ENCODE measurements at regions not wholly inside any gene's neighbourhood (a gene's known extent, or its start where the extent isn't known, plus 50 kb on each side); places are given as distances from the start of the nearest gene placed in this dataset.
A peak's percentile ranks its signal among the peaks of the same experiment; 100 is the strongest.

GRCh38 chr9:96061293-96061987, 185.9 kb downstream of the ERCC6L2 start (continued):
- peak; percentile 33; the same call in 2 of the 3 replicates for TF ChIP-seq CTCF (IDR thresholded peaks at IDR 0.05)
- TF ChIP-seq ZNF302 (CRISPR knock-in tag; IDR thresholded peaks at IDR 0.05): no peak
- no peak for TF ChIP-seq EHF (CRISPR knock-in tag; IDR thresholded peaks at IDR 0.05)
- TF ChIP-seq FOSL2 (IDR thresholded peaks at IDR 0.05): no peak
- TF ChIP-seq FOSL2 (CRISPR knock-in tag; IDR thresholded peaks at IDR 0.05): peak; percentile 71; the same call in 1 of the 2 replicates
- no peak for TF ChIP-seq FOXS1 (CRISPR knock-in tag; IDR thresholded peaks at IDR 0.05)
- no peak for TF ChIP-seq CHD4 (IDR thresholded peaks at IDR 0.05; ENCODE audit: borderline replicate concordance)
- TF ChIP-seq NR3C1 (IDR thresholded peaks at IDR 0.05): no peak
- no peak for TF ChIP-seq MAFK (IDR thresholded peaks at IDR 0.05; ENCODE audit: partially characterized antibody)
- TF ChIP-seq RAD21 (conservative IDR thresholded peaks at IDR 0.05 in 1 of 2, IDR thresholded peaks at IDR 0.05 in 1 of 2): peak; percentile 47 to 54; a peak in 3 of 5 replicates
- TF ChIP-seq MAX (IDR thresholded peaks at IDR 0.05): no peak

- TF ChIP-seq BCL3 (IDR thresholded peaks at IDR 0.05) (no peak), HDAC2 (IDR thresholded peaks at IDR 0.05) (no peak), EHF (CRISPR knock-in tag; IDR thresholded peaks at IDR 0.05) (no peak), CEBPB (IDR thresholded peaks at IDR 0.05) (no peak), ZNF302 (CRISPR knock-in tag; IDR thresholded peaks at IDR 0.05) (no peak), REST (IDR thresholded peaks at IDR 0.05) (no peak), ZC3H11A (IDR thresholded peaks at IDR 0.05) (no peak), ATOH8 (CRISPR knock-in tag; IDR thresholded peaks at IDR 0.05; ENCODE audit: low read depth) (no peak), CBX8 (IDR thresholded peaks at IDR 0.05) (no peak), ZFP36 (IDR thresholded peaks at IDR 0.05; ENCODE audit: borderline replicate concordance, partially characterized antibody) (no peak), MAFK (IDR thresholded peaks at IDR 0.05; ENCODE audit: partially characterized antibody) (no peak), CTCF (IDR thresholded peaks at IDR 0.05) (no peak), NR3C1 (IDR thresholded peaks at IDR 0.05) (no peak), SMC3 (IDR thresholded peaks at IDR 0.05) (no peak), MYC (IDR thresholded peaks at IDR 0.05; ENCODE audit: borderline replicate concordance, low read length) (no peak), ZSCAN20 (CRISPR knock-in tag; IDR thresholded peaks at IDR 0.05) (no peak)
- peaks cover 13% of the 10 kb centered on the region for H3K4me1 ChIP-seq
- H3K4me2 ChIP-seq: no peak overlapping the region
- ChIA-PET CTCF (no interaction called here), POLR2A (no interaction called here)
- ATAC-seq: no peak
- no peak overlapping the region for H3K4me3 ChIP-seq
- peak; percentile 49 for FAIRE-seq
- WGBS (ENCODE audit: missing lambda C conversion rate): 46% methylated on average over 2 of the region's 2 CpGs
- no peak for DNase-seq (ENCODE audit: low read depth in 1 of 2, low spot score in 1 of 2)
- H3K27ac ChIP-seq: no peak overlapping the region
- H3K9me3 ChIP-seq: 0 out of 3 replicates have a peak, but pooled peaks cover 3% of the 10 kb centered on the region
Measured at GRCh38 chr9:96058218-96058617, 182.7 kb downstream of the ERCC6L2 start.
